Neural cell (in vitro differentiated cells): ENCODE measurements at regions not wholly inside any gene's neighbourhood (a gene's known extent, or its start where the extent isn't known, plus 50 kb on each side); places are given as distances from the start of the nearest gene placed in this dataset.
A peak's percentile ranks its signal among the peaks of the same experiment; 100 is the strongest.

ENCODE experiments used
- H2AFZ ChIP-seq: fragments of 200-600, 300-800 bp; sonication (generic), shearing (Covaris generic); 2 replicates; pipeline ENCODE4 v1.6.0; 2014; ENCODE audit warnings: low read depth, mild to moderate bottlenecking, antibody characterized with exemption, low read length, moderate library complexity
- H3F3A ChIP-seq: fragments of 200-600 bp; shearing (Covaris generic); 2 replicates; pipeline ENCODE4 v1.6.1; 2016; ENCODE audit warnings: mild to moderate bottlenecking, moderate library complexity, mixed read lengths, antibody characterized with exemption, low read length; ENCODE audit not compliant: insufficient read depth, poor library complexity, severe bottlenecking
- H3K27ac ChIP-seq: fragments of 200-600, 300-800 bp; sonication (generic), shearing (Covaris generic); 2 replicates; pipeline ENCODE4 v1.5.1; 2014; ENCODE audit warnings: mild to moderate bottlenecking, low read length, moderate library complexity
- H3K27me3 ChIP-seq: fragments of 300-800, 200-600 bp; sonication (generic), shearing (Covaris generic); 2 replicates; pipeline ENCODE4 v1.6.0; 2014; ENCODE audit warnings: mild to moderate bottlenecking, low read depth, low read length, moderate library complexity; ENCODE audit not compliant: insufficient read depth
- H3K36me3 ChIP-seq: fragments of 300-800, 200-600 bp; sonication (generic), shearing (Covaris generic); 2 replicates; pipeline ENCODE4 v1.5.1; 2014; ENCODE audit warnings: mild to moderate bottlenecking, antibody characterized with exemption, low read length, moderate library complexity; ENCODE audit not compliant: insufficient read depth
- H3K4me2 ChIP-seq: fragments of 300-800, 200-600 bp; sonication (generic), shearing (Covaris generic); 2 replicates; pipeline ENCODE4 v1.6.0; 2014; ENCODE audit warnings: mild to moderate bottlenecking, low read length
- H3K4me3 ChIP-seq: fragments of 300-800, 200-600 bp; sonication (generic), shearing (Covaris generic); 2 replicates; pipeline ENCODE4 v1.5.1; 2014; ENCODE audit warnings: mild to moderate bottlenecking, low read length, moderate library complexity
- H3K79me2 ChIP-seq: fragments of 200-600 bp; shearing (Covaris generic); replicated peaks from 2 replicates; pipeline ENCODE4 v1.6.0; 2014; ENCODE audit warnings: mild to moderate bottlenecking, low read length, moderate library complexity; ENCODE audit not compliant: insufficient read depth
- H3K9ac ChIP-seq: fragments of 300-800, 200-600 bp; sonication (generic), shearing (Covaris generic); 2 replicates; pipeline ENCODE4 v1.6.1; 2016; ENCODE audit warnings: mild to moderate bottlenecking, low read length, mixed read lengths
- H3K9me2 ChIP-seq: fragments of 200-600 bp; shearing (Covaris generic); 2 replicates; pipeline ENCODE4 v1.6.1; 2016; ENCODE audit warnings: mild to moderate bottlenecking, low read length, mixed read lengths; ENCODE audit not compliant: insufficient read depth
- H3K9me3 ChIP-seq: fragments of 200-600, 300-800 bp; sonication (generic), shearing (Covaris generic); 2 replicates; pipeline ENCODE4 v1.6.1; 2016; ENCODE audit warnings: mild to moderate bottlenecking, mixed run types, low read length, moderate library complexity, mixed read lengths
- H4K20me1 ChIP-seq: fragments of 200-600 bp; shearing (Covaris generic); 2 replicates; pipeline ENCODE4 v1.6.1; 2016; ENCODE audit warnings: mild to moderate bottlenecking, mixed run types; ENCODE audit not compliant: insufficient read depth
- CTCF ChIP-seq: fragments of 450-650 bp; IDR thresholded peaks from 2 replicates; pipeline ENCODE4 v1.5.1; 2014; ENCODE audit warnings: antibody characterized with exemption, mild to moderate bottlenecking, moderate library complexity; ENCODE audit not compliant: poor library complexity, severe bottlenecking
- EP300 ChIP-seq: fragments of 450-650 bp; conservative IDR thresholded peaks from 2 replicates; pipeline ENCODE4 v1.6.1; 2014; ENCODE audit warnings: antibody characterized with exemption, mild to moderate bottlenecking, moderate library complexity; ENCODE audit not compliant: poor library complexity, severe bottlenecking
- EZH2 ChIP-seq: fragments of 200-600, 300-800 bp; shearing (Covaris generic), sonication (generic); IDR thresholded peaks from 2 replicates; pipeline ENCODE4 v1.6.1; 2014; ENCODE audit warnings: antibody characterized with exemption, low read length, borderline replicate concordance, mild to moderate bottlenecking; ENCODE audit not compliant: insufficient read depth, poor library complexity, severe bottlenecking
- MXI1 ChIP-seq: fragments of 450-650 bp; conservative IDR thresholded peaks from 2 replicates; pipeline ENCODE4 v1.6.1; 2014; ENCODE audit warnings: antibody characterized with exemption, mild to moderate bottlenecking; ENCODE audit not compliant: poor library complexity, severe bottlenecking
- POLR2AphosphoS5 ChIP-seq: IDR thresholded peaks from 2 replicates; pipeline ENCODE4 v1.6.1; 2012
- RAD21 ChIP-seq: fragments of 450-650 bp; conservative IDR thresholded peaks from 2 replicates; pipeline ENCODE4 v1.6.1; 2014; ENCODE audit warnings: antibody characterized with exemption, mild to moderate bottlenecking, moderate library complexity
- REST ChIP-seq: IDR thresholded peaks from 2 replicates; pipeline ENCODE4 v1.6.1; 2012; ENCODE audit warnings: borderline replicate concordance
- SMC3 ChIP-seq: fragments of 450-650 bp; conservative IDR thresholded peaks from 2 replicates; pipeline ENCODE4 v1.6.1; 2014; ENCODE audit warnings: antibody characterized with exemption, mild to moderate bottlenecking, moderate library complexity; ENCODE audit not compliant: poor library complexity
- TAF1 ChIP-seq: IDR thresholded peaks from 2 replicates; pipeline ENCODE4 v1.6.1; 2012; ENCODE audit warnings: low read depth

- H3K27me3 ChIP-seq = no peaks in the 10 kb centered on the region
- H3K4me3 ChIP-seq = no peak overlapping the region
- H3K9ac ChIP-seq = no peak overlapping the region
- H3K4me2 ChIP-seq = no peak overlapping the region
- no peaks in the 10 kb centered on the region for H3F3A ChIP-seq
- no peaks in the 10 kb centered on the region for H3K9me2 ChIP-seq
- no peaks in the 10 kb centered on the region for H3K79me2 ChIP-seq
- H3K9me3 ChIP-seq = no peaks in the 10 kb centered on the region
- no peaks in the 10 kb centered on the region for H4K20me1 ChIP-seq
- H3K27ac ChIP-seq = peak overlapping the region; percentile 9
- no peaks in the 10 kb centered on the region for H3K36me3 ChIP-seq
- TF ChIP-seq CTCF (no peak), SMC3 (no peak), MXI1 (no peak), EP300 (no peak), TAF1 (no peak)
- H2AFZ ChIP-seq = no peak overlapping the region
Measured at GRCh38 chr5:143560378-143560777, 156.9 kb upstream of the NR3C1 start.

- TF ChIP-seq EP300 (peak; percentile 41), EZH2 (no peak), MXI1 (no peak), POLR2AphosphoS5 (no peak)
Measured at GRCh38 chr5:143559586-143560109, 156.2 kb upstream of the NR3C1 start.

GRCh38 chr5:143558048-143558447, 154.6 kb upstream of the NR3C1 start:
- Histone ChIP-seq H3K36me3 (no peaks in the 10 kb centered on the region), H3K27me3 (no peaks in the 10 kb centered on the region), H3K9me2 (no peaks in the 10 kb centered on the region), H2AFZ (no peak overlapping the region), H3K4me3 (no peak overlapping the region), H3K4me2 (no peak overlapping the region), H3K9me3 (no peaks in the 10 kb centered on the region), H3K27ac (no peak overlapping the region), H3K79me2 (no peaks in the 10 kb centered on the region), H4K20me1 (no peaks in the 10 kb centered on the region), H3F3A (no peaks in the 10 kb centered on the region), H3K9ac (no peak overlapping the region)
- no peak for TF ChIP-seq REST
- no peak for TF ChIP-seq POLR2AphosphoS5
- TF ChIP-seq EZH2 = no peak
- no peak for TF ChIP-seq MXI1
- no peak for TF ChIP-seq RAD21
- no peak for TF ChIP-seq CTCF
- no peak for TF ChIP-seq EP300
- no peak for TF ChIP-seq SMC3
- no peak for TF ChIP-seq TAF1

More at GRCh38 chr5:143559586-143560109, 156.2 kb upstream of the NR3C1 start:
- no peak overlapping the region for H3K4me2 ChIP-seq
- no peaks in the 10 kb centered on the region for H3K9me3 ChIP-seq
- no peaks in the 10 kb centered on the region for H3K36me3 ChIP-seq
- no peak overlapping the region for H3K4me3 ChIP-seq
- no peaks in the 10 kb centered on the region for H3F3A ChIP-seq
- H3K9me2 ChIP-seq = no peaks in the 10 kb centered on the region
- no peak overlapping the region for H3K9ac ChIP-seq
- H3K79me2 ChIP-seq = no peaks in the 10 kb centered on the region
- H2AFZ ChIP-seq = no peak overlapping the region
- H3K27ac ChIP-seq = peak overlapping the region; percentile 9
- H3K27me3 ChIP-seq = no peaks in the 10 kb centered on the region
- H4K20me1 ChIP-seq = no peaks in the 10 kb centered on the region
